ENCODE measurements at regions not wholly inside any gene's neighbourhood (a gene's known extent, or its start where the extent isn't known, plus 50 kb on each side); places are given as distances from the start of the nearest gene placed in this dataset.
A peak's percentile ranks its signal among the peaks of the same experiment; 100 is the strongest.

- Mint-ChIP-seq H3K9me3 (ENCODE audit: unreplicated experiment) (no peaks in the 10 kb centered on the region), H3K27ac (ENCODE audit: unreplicated experiment) (peak overlapping the region; percentile 56), H3K27me3 (ENCODE audit: unreplicated experiment) (no peaks in the 10 kb centered on the region), H3K4me1 (ENCODE audit: unreplicated experiment) (peaks cover 16% of the 10 kb centered on the region), H3K4me3 (ENCODE audit: unreplicated experiment) (no peak overlapping the region), H3K36me3 (ENCODE audit: unreplicated experiment) (no peaks in the 10 kb centered on the region)
- TF ChIP-seq, protein P1, sequence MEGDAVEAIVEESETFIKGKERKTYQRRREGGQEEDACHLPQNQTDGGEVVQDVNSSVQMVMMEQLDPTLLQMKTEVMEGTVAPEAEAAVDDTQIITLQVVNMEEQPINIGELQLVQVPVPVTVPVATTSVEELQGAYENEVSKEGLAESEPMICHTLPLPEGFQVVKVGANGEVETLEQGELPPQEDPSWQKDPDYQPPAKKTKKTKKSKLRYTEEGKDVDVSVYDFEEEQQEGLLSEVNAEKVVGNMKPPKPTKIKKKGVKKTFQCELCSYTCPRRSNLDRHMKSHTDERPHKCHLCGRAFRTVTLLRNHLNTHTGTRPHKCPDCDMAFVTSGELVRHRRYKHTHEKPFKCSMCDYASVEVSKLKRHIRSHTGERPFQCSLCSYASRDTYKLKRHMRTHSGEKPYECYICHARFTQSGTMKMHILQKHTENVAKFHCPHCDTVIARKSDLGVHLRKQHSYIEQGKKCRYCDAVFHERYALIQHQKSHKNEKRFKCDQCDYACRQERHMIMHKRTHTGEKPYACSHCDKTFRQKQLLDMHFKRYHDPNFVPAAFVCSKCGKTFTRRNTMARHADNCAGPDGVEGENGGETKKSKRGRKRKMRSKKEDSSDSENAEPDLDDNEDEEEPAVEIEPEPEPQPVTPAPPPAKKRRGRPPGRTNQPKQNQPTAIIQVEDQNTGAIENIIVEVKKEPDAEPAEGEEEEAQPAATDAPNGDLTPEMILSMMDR (IDR thresholded peaks at IDR 0.05) = no peak
- no peak for DNase-seq (ENCODE audit: extremely low spot score, unreplicated experiment)
Measured at GRCh38 chr6:140824595-140824994, 1308.1 kb upstream of the GJE1 start.

GRCh38 chr6:140821196-140821595 lies 1311.5 kb upstream of the GJE1 start:
- no peaks in the 10 kb centered on the region for H3K36me3 Mint-ChIP-seq (ENCODE audit: unreplicated experiment)
- H3K27me3 Mint-ChIP-seq (ENCODE audit: unreplicated experiment) = no peaks in the 10 kb centered on the region
- H3K27ac Mint-ChIP-seq (ENCODE audit: unreplicated experiment) = no peak overlapping the region
- TF ChIP-seq, protein P1 (IDR thresholded peaks at IDR 0.05) = no peak
- DNase-seq (ENCODE audit: extremely low spot score, unreplicated experiment) = no peak
- no peak overlapping the region for H3K4me3 Mint-ChIP-seq (ENCODE audit: unreplicated experiment)
- peaks cover 16% of the 10 kb centered on the region for H3K4me1 Mint-ChIP-seq (ENCODE audit: unreplicated experiment)
- H3K9me3 Mint-ChIP-seq (ENCODE audit: unreplicated experiment) = no peaks in the 10 kb centered on the region

- TF ChIP-seq, protein P1 (IDR thresholded peaks at IDR 0.05) = no peak
- H3K27me3 Mint-ChIP-seq (ENCODE audit: unreplicated experiment) = no peaks in the 10 kb centered on the region
- H3K4me1 Mint-ChIP-seq (ENCODE audit: unreplicated experiment) = no peaks in the 10 kb centered on the region
- H3K27ac Mint-ChIP-seq (ENCODE audit: unreplicated experiment) = no peak overlapping the region
- peaks cover 1% of the 10 kb centered on the region for H3K36me3 Mint-ChIP-seq (ENCODE audit: unreplicated experiment)
- DNase-seq (ENCODE audit: extremely low spot score, unreplicated experiment) = no peak
- peaks cover 11% of the 10 kb centered on the region for H3K9me3 Mint-ChIP-seq (ENCODE audit: unreplicated experiment)
- no peak overlapping the region for H3K4me3 Mint-ChIP-seq (ENCODE audit: unreplicated experiment)
Measured at GRCh38 chr6:140817176-140817575, 1315.5 kb upstream of the GJE1 start.

DNA sequence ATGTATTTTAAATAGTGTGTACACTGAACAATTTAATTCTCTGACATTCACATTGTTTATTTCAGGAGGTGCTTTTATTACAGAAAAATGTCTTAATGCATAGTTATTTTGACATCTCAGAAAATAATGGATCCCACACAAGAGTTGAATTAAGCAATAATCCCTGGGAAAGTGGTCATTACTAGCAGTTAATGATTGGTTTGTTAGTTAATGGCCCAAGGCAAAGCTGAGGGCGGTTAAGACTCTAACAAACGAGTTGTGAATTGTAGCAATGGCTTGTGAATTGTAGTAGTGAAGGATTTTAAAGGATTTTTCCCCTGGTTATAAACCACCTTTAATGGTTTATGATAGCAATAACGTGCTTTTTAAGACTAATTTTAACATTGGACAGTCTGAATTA lies 1316.0 kb upstream of the GJE1 start:
- Mint-ChIP-seq H3K4me1 (ENCODE audit: unreplicated experiment) (peaks cover 3% of the 10 kb centered on the region), H3K36me3 (ENCODE audit: unreplicated experiment) (peaks cover 1% of the 10 kb centered on the region), H3K9me3 (ENCODE audit: unreplicated experiment) (peaks cover 11% of the 10 kb centered on the region), H3K27ac (ENCODE audit: unreplicated experiment) (no peak overlapping the region), H3K27me3 (ENCODE audit: unreplicated experiment) (no peaks in the 10 kb centered on the region), H3K4me3 (ENCODE audit: unreplicated experiment) (no peak overlapping the region)
- no peak for DNase-seq (ENCODE audit: extremely low spot score, unreplicated experiment)
- TF ChIP-seq, protein P1 (IDR thresholded peaks at IDR 0.05) = no peak

GRCh38 chr6:140812636-140813035 lies 1320.1 kb upstream of the GJE1 start:
- H3K4me1 Mint-ChIP-seq (ENCODE audit: unreplicated experiment) = peaks cover 6% of the 10 kb centered on the region
- H3K27ac Mint-ChIP-seq (ENCODE audit: unreplicated experiment) = no peak overlapping the region
- TF ChIP-seq, protein P1 (IDR thresholded peaks at IDR 0.05) = no peak
- peaks cover 19% of the 10 kb centered on the region for H3K9me3 Mint-ChIP-seq (ENCODE audit: unreplicated experiment)
- no peak overlapping the region for H3K4me3 Mint-ChIP-seq (ENCODE audit: unreplicated experiment)
- H3K36me3 Mint-ChIP-seq (ENCODE audit: unreplicated experiment) = peaks cover 1% of the 10 kb centered on the region
- no peaks in the 10 kb centered on the region for H3K27me3 Mint-ChIP-seq (ENCODE audit: unreplicated experiment)
- DNase-seq (ENCODE audit: extremely low spot score, unreplicated experiment) = no peak

All from osteocyte (in vitro differentiated cells).